NCI-H2196 treated with DMSO at 0.1 percent for 48 hours (cell line): ENCODE measurements at regions not wholly inside any gene's neighbourhood (a gene's known extent, or its start where the extent isn't known, plus 50 kb on each side); places are given as distances from the start of the nearest gene placed in this dataset.

ENCODE experiments used
- DNase-seq: peaks from one replicate; lab custom pipeline; 2025; ENCODE audit not compliant: unreplicated experiment; lab: John Stamatoyannopoulos, UW

DNA sequence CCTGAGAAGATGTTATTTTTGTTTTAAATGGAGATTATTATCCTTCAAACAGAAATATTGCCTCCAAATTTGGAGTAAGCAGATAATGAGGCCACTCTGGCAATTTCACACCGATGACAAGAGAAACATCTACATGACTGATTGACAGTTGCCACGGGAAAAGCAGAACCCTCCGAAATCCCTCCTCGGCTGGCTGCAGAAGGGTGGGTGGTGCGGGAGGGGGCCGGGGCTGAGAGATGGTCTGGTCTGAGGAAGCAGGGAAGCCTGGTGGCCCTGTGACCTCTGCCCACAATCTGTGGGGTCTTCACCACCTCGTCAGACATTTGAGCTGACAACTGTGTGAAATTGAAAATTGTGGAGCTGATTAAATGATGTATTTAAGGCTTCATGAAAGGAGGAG is 503.2 kb downstream of the MN1 start:
- no peak for DNase-seq

DNA sequence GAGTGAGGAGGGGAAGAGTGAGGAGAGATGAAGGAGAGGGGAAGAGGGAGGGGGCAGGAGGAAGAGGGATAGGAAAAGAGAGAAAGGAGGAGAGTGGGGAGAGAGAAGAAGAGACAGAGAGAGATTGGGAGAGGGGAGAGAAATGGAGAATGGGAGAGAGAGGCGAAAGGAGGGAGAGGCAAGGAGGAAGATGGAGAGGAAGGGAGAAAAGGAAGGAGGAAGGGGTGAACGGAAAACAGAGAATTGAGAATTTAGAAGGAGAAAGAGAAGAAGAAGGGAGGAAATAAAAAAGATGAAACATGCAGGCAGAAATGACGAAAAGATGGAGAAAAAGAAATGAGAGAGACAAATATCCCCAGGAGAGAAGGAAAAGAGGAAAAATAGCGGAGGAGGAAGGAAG is 502.8 kb downstream of the MN1 start:
- no peak for DNase-seq

DNA sequence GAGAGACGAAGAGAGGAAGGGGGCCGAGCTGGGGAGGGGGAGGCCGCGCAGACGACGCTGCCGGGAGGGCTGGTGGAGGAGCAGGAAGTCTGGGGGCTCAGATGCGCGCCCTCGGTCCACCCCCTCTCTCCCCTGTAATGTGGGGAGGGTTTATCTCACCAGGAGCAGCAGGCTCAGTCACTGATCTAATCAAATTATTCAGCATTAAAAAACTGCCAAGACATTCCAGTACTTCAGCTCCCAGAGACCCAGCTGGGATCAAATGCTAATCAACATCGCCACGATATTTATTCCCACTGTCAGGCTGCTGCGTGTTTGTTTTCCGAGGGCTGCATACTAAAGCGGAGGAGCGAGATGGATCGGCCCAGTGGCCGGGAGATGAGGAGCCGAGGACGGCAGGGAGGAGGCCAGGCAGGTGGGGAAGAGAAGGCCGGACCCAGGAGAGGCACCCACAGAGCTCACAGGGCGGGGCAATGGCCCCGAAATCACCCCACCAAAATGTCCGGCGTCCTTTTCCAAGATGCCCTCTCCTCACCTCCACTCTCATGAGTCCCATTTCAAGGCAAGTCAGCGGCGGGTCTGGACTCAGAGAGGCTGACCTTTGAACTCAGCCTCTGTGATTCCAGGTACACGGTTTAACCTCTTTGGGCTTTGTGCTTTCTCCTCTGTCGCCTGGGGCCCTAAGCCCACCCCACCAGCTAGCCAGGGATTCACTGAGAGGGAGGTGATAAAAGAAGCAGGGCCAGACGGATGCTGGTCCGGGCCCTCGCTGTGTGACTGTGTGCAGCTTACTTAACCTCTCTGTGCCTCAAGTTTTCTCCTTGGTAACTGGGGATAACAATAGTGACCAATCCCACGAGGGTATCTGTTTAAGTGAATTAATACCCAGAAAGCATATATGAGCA is 502.1 kb downstream of the MN1 start:
- no peak for DNase-seq

DNA sequence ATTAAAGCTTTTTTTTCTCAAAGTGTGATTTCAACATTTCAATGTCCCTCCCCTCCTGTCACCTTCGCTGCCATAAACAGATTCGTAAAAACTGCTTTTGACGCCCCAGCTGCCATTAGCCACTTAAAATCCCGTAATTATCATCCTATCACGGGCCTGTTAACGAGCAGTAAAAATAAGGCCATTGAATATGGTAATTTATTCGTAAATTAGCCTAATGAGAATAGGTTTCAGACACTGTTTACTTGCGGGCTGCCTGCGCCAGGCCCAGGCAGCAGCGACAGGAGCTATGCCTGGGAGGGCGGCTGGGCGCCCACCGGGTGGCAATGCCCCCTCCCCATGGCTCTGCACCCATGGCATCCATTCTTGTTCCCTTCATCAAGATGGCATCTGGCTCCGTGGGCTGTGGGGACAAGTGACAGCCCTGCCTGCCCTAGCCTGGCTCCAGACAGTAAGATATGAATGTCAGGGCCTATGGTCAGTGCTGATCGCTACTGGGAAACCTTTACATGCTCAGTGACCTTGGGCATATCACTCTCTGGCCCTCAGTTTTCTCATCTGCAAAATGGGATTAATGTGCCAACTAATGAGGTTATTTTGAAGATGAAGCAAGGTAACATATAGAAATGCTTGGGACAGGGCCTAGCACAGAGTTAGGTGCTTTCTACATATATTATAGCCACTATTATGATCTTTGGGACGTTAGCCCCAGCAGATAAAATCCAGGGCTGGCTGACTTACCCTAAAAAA is 500.8 kb downstream of the MN1 start:
- DNase-seq = no peak

DNA sequence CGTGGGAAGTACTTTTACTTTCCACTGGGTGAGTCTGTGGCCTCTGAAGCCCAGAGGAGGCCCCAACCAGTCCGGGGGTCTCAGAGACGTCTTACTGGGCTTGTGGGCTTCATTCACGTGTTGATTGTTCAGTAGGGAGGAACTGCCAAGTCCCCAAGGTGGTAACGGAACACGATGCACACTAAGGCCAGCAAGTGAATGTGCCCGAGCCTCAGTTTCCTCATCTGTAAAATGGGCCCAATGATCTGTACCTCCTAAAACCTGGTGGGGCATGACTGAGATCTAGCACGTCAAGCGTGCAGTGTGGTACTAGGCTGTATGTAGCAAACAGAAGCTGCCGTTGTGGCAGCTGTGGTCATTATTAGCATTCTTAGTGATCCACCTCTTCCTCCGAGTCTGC is 499.1 kb downstream of the MN1 start:
- no peak for DNase-seq

DNA sequence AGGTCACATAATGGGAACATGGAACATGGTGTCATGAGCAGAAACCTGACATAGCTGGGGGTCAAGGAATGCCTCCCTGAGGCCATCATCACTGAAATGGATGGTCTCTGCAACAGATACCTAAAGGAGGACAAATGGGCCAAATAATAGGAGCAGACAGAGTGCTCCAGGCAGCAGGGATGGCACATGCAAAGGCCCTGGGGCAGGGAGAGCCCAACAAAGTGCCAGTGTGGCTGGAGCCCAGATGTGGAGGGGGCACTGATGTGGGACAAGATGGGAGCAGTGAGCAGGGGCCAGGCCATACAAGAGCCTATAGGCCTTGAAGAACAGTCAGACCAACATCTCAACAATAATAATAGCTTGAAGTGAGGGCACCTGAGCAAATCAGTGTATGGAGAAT is 497.8 kb downstream of the MN1 start:
- no peak for DNase-seq

DNA sequence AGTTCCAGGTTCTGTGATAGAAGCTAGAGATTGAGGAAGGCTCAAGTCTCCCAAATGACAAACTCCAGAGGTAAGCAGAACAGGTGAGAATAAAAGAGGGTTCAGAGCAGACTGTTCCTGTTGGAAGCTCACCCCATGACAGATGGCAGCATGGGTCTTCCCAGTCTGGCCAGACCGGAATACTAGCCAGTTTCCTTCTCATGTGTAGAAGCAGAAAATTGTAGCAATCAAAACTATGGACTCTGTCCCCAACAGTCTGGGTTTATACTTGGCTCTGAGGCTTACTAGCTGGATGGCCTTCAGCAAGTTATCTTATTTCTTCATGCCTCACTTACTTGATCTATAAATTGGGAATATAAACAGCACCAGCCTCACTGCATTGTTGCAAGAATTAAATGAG is 494.8 kb downstream of the MN1 start:
- DNase-seq = no peak

DNA sequence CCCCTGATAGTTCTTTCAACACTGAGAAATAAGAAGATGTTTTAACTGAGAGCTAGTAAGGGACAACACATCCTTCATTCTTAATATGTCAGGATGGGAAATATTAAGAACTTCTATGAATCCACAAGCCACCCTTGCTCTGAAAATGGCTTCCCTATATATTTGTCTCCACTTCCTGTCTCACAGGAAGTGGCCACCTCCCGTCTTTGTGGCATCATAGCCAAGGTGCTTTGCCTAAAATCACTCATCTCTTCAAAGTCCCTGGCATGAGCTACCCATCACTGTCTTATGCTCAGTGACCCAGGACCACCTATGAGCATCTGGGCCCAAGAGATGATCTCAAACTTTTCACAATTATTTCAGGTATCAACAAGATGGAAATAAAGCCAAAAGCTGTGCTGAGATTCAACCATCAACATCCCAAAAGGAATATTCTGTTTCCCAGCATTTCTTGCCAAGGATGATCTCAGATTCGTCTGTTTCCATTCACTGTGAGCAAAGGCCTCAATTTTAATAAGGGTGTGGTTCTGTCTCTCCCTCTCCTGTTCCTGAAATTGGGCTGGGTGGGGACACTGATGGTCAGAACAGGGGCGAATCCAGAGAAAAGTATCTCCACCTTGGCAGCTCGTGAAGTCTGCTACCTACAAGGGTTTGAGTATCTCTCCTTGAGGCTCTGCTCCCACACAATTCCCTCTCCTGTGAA is 493.9 kb downstream of the MN1 start:
- no peak for DNase-seq

DNA sequence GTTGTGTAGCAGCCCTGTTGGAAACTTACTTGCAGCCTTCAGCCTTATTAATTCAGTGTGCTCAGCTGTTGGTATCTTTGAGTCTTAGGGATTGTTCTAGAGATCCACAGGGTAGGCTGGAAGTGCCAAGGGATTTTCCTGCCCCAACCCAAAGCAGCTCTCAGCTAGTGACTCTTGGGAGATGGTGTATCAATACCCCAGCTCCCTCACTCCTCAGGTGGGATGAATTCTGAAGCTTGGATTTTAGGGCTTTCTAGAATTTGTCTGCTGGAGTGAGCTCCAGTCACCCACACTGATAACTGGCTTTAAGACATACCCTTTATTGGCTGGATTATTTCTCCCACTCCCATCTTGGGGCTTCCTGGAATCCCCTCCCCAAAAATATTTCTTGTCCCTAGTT is 493.0 kb downstream of the MN1 start:
- no peak for DNase-seq

DNA sequence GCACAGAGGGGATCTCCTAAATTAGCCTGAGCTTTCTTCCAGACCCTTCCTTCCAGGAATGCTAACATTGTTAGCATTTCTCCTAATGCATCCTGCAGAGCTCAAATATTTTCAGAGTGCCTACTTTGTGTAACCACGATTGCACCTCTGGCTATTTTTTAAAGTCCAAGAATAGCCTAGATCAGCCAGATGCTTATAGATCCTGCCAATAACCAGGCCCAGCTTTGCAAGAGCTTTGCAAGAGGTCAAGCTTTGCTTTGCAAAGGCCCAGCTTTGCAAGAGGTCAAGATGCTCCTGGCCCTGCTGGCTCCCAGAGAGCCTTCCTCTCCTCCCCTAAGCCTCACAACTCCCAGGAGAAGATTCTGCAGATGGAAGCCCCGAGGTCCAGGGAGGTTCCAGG is 491.9 kb downstream of the MN1 start:
- DNase-seq = no peak

DNA sequence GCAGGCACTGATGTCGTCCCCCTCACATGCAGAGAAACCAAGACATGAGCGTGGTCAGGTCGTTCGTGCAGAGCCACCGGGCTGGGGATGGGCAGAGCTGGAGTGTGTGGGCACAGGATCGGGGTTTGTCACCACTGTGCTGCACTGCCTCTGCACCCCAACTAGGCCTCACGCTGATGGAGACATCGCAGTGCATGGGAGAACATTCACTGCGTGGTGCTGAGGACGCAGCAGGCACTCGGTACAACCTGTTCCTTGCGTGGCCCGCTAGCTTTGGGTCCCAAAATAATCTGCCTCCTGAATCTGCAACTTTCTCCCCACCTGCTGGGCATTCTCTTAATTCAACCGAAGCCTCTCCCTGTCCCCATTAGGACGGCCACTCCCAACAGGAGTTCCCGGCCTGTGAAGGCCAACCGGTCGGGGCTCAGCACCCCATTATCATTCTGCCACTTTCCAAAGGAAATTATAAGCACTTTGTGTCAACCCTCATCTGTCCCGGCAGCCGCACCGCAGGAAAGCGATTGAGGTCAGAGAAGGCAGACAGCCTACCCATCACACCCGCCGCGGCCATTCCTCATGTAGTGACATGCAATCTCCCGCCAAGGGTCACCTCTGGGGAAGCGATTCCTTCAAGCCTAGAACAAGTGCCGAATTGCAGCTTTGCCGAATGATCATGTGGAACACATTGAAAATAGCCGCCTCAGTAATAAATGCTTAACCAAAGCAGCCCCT is 490.4 kb downstream of the MN1 start:
- DNase-seq = no peak

DNA sequence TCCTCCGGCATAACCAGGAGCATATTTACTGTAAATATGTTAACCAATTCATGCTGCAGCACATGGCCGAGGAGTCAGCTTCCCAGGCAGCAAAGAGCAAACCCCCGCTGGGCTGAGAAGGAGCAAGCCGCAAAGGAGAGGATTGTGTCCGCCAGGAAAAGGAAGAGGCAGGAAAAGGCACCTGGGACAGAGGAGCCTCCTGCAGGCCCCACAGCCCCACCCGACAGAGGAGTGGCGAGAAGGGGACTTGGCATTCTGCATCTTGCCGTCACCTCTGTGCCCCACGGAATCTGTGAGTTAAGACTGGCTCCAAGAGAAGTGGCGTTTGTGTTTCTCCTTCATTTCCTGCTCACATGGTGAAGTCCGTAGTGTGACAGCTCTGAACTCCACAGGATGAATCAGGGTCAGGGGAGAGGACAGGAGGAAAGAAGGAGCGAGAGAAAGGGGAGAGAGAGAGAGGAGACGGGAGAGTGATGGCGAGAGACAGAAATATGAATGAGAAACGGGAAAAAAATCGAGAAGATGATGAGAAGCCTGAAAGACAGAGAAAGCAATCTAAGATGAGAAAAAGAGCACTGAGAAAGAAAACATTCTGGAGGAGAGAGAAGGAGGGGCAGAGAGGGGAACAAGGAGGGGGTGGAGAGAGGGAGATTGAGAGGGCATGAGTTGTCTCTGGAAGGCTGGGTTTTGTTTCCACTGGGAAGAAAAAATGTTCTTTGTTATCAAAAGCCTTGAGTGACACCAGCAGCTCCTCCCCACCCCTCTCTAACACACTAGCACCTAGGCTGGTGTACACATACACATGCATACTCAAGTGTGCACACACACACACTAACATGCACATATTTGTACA is 489.6 kb downstream of the MN1 start:
- DNase-seq = no peak

DNA sequence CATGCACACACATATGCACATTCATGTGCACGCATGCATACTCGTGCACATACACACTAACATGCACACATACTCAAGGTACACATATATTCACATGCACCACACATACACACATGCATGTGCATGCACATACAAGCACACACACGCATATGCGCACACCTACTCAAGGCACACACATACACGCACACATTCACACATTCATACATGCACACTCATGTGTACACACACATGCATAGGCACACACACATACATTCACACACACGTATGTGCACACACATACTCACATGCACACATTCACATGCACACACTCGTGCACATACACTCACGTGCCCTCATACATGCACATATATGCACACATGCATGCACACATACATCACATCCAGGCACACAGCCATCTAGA is 489.0 kb downstream of the MN1 start:
- no peak for DNase-seq

DNA sequence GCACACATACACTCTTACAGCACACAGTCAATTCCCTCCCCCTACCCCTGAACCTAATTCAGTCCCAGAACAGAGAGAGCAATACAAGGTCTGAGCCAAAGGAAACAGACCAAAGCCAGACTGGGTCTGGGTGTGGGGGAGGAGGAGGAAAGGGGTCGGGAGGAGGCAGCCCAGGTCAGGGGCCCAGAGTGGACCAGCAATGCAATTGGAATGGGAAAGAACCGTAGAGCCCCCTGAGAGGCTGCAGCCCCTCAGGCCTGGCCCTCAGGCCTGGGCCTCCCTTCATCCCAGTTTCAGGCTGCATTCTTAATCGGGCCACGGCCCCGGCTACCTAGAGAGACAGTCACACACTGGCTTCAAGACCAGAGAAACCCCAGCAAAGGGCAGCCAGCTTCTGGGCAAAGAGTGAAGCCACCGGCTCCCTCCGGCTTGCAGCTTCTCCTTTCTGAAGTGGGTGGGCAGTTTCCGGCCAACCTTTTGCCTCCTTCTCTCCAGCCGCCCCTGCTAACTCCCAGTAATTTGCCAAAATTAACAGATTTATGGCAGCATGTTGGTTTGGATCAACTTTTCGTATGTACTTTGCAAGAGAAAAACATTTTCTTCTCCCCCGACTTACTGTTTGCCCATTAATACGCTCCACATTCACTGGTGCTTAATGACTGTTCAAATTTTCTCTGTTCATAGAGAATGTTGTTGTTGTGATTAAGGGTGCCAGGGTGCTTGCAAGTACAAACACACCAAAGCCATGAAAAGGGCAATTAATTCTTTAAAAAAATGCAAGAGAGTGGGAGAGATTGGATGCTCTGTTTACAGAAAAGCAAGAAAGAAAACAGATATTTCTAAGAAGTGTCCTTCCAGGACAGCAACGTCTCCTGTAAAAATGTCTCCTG is 488.3 kb downstream of the MN1 start:
- DNase-seq = no peak

DNA sequence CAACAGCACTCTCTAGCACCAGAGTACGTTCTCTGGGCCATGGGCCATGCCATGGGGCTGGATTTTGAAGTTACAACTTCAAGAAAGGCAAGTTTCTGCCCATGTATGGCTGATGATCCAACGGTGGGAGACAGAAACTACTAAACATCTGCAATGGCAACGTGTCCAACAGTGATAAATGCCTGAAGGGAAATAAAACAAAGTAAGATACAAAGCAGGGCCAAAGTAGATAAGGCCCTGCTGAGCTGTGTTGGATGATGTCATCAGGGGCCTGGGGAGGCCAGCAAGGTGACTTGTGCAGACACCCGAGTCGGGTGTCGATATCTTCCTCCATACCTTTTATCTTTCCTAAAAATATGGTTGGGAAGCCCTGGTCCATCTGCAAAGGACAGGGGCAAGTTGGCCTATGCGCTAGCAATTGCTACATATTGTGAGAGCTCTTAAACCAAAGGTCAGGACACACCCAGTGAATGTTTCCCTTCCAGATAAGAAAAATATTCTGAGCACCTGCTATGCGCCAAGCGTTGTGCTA is 487.2 kb downstream of the MN1 start:
- no peak for DNase-seq

DNA sequence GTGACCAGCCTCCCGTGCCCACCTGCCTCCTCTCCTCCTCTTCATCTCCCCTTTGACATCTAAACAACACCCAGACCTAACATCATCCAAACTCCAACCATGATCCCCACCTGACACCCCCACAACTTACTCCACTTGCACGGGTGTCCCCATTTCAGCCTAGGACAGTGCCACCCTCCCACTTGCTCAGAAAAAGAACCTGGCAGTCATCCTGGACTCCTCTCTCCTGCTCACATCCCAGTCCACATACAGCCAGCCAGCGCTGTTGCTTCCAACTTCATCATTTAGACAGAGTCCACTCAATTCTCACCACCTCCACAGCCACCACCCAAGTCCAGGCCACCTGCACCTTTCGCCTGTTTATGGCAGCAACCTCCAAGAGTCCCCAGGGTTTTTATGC is 485.7 kb downstream of the MN1 start:
- no peak for DNase-seq

DNA sequence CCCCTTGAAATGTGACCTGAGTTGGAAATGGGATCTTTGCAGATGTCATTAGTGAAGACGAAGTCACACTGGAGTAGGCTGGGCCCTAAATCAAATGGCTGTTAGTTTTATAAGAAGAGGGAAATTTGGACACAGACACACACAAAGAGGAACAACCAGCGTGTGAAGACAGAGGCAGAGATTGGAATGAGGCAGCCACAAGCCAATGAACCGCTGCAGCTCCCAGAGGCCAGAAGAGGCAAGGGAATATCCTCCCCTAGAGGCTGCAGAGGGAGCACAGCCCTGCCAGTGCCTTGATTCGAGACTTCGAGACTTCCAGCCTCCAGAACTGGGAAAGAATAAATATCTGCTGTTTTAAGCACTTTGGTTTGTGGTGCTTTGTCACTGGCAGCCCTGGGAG is 484.5 kb downstream of the MN1 start:
- DNase-seq = no peak

DNA sequence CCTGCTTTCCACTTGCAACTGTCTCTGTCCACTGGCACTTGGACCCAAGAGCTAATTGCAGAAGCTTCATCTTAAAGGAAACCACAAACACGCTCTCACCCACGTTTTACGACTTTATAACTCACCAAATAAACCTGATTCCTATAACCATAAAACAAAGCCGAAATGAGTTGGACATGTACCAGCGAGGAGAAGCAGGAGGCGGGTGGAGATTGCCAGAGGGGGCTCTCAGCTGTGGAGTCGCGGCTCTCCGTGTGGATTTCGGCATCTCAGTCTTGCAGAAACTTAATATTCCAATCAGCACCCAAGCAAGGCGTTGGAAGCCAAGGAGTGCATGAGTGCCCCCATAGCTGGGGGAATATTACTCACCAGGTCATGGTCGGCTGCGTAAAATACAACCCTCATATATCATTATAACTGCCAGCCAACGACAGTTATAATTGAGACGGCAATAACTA is 483.6 kb downstream of the MN1 start:
- DNase-seq = no peak

DNA sequence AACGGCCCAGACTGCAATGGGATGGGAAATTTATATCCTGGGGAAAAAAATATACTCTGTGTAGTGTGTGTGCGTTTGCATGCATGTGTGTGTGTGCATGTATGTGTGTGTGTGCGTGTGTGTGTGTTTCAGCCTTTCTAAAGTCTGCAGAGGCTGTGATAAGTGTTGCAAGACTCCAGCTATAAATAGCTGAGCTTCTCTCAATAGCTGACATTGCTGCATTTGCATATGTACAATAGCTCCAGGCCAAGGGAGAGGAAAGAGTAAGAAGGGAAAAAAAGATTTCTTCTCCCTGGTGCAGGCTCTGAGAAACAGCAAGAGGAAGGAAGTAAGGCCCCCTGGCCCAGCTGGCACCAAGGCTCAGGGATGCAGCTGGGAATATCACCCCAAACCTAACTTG is 483.0 kb downstream of the MN1 start:
- no peak for DNase-seq
